Naive thymus-derived CD8-positive, alpha-beta T cell (primary cell): ENCODE measurements at regions not wholly inside any gene's neighbourhood (a gene's known extent, or its start where the extent isn't known, plus 50 kb on each side); places are given as distances from the start of the nearest gene placed in this dataset.

Experiments
- ATAC-seq, 2 donors: fragments of 150-1000 bp; cut with Tn5 transposase in 1 of 2; sonication (Bioruptor Pico), chemical (Tn5 transposase) in 1 of 2; 1 replicate in 1 of 2; 2 replicates in 1 of 2; pipeline ENCODE4 v1.10.0; 2021; ENCODE audit warnings: mild to moderate bottlenecking in 2 of 2, moderate library complexity in 2 of 2
- POLR2A ChIA-PET: fragments of 350-600 bp; sonication (Branson Sonifier 250); formaldehyde crosslinking; loops from one replicate; lab custom pipeline; 2021; ENCODE audit warnings: antibody characterized with exemption; lab: Charles Lee
- DNase-seq, 10 donors: peaks; one replicate each; pipeline versions ENCODE4 v3.0.0 to v3.0.0-alpha.2; 2020 to 2022
- H3K27ac Mint-ChIP-seq, 10 donors: one replicate each; pipeline ENCODE4 v1.8.0; 2020 to 2022; ENCODE audit warnings: mild to moderate bottlenecking in 10 of 10, mixed read lengths in 10 of 10, moderate library complexity in 4 of 10, inconsistent platforms in 1 of 10
- H3K27me3 Mint-ChIP-seq, 5 donors: one replicate each; pipeline ENCODE4 v1.8.0; 2021 to 2022; ENCODE audit warnings: mixed read lengths in 5 of 5
- H3K36me3 Mint-ChIP-seq, 3 donors: one replicate each; pipeline ENCODE4 v1.8.0; 2020 to 2022; ENCODE audit warnings: mixed read lengths in 3 of 3, mild to moderate bottlenecking in 2 of 3, inconsistent platforms in 1 of 3
- H3K4me1 Mint-ChIP-seq, 4 donors: one replicate each; pipeline ENCODE4 v1.8.0; 2021 to 2022; ENCODE audit warnings: mixed read lengths in 4 of 4
- H3K4me3 Mint-ChIP-seq, 10 donors: one replicate each; pipeline ENCODE4 v1.8.0; 2020 to 2022; ENCODE audit warnings: mild to moderate bottlenecking in 10 of 10, mixed read lengths in 10 of 10, moderate library complexity in 6 of 10, inconsistent platforms in 1 of 10
- H3K9me3 Mint-ChIP-seq, 9 donors: one replicate each; pipeline ENCODE4 v1.8.0; 2020 to 2022; ENCODE audit warnings: mixed read lengths in 9 of 9, mild to moderate bottlenecking in 3 of 9, inconsistent platforms in 1 of 9, moderate library complexity in 1 of 9

- Mint-ChIP-seq H3K27ac (no peak overlapping the region), H3K4me1 (no peaks in the 10 kb centered on the region), H3K9me3 (no peaks in the 10 kb centered on the region), H3K4me3 (no peak overlapping the region), H3K36me3 (no peaks in the 10 kb centered on the region), H3K27me3 (peaks cover 4 to 21% (median 5%) of the 10 kb centered on the region in 5 donors)
- DNase-seq (no peak), ATAC-seq (no peak)
- POLR2A ChIA-PET, result no interaction called here
These were observed 327.0 kb downstream of the SEC23A start for GRCh38 chr14:38775986-38776385.

- DNase-seq, result no peak
- no peak overlapping the region for H3K4me3 Mint-ChIP-seq
- H3K4me1 Mint-ChIP-seq, result no peaks in the 10 kb centered on the region
These were observed 328.9 kb downstream of the SEC23A start for GRCh38 chr14:38774162-38774561.

GRCh38 chr14:38770251-38770650 lies 332.8 kb downstream of the SEC23A start:
- H3K9me3 Mint-ChIP-seq, result peaks cover 0 to 17% (median 8%) of the 10 kb centered on the region in 9 donors
- H3K36me3 Mint-ChIP-seq, result peaks cover 0 to 4% (median 0%) of the 10 kb centered on the region in 3 donors
- DNase-seq (no peak), ATAC-seq (no peak)
- peaks cover 0 to 7% (median 3%) of the 10 kb centered on the region in 5 donors for H3K27me3 Mint-ChIP-seq
- H3K27ac Mint-ChIP-seq, result no peak overlapping the region
- no peaks in the 10 kb centered on the region for H3K4me1 Mint-ChIP-seq
- POLR2A ChIA-PET, result no interaction called here
- no peak overlapping the region for H3K4me3 Mint-ChIP-seq

More at GRCh38 chr14:38774162-38774561, 328.9 kb downstream of the SEC23A start:
- Mint-ChIP-seq H3K9me3 (no peaks in the 10 kb centered on the region), H3K27me3 (peaks cover 4 to 21% (median 5%) of the 10 kb centered on the region in 5 donors), H3K27ac (no peak overlapping the region), H3K36me3 (no peaks in the 10 kb centered on the region)
- POLR2A ChIA-PET, result no interaction called here
- ATAC-seq, result no peak

GRCh38 chr14:38762845-38763244 lies 340.2 kb downstream of the SEC23A start:
- H3K4me1 Mint-ChIP-seq, result no peaks in the 10 kb centered on the region
- no peak overlapping the region for H3K27ac Mint-ChIP-seq
- no peak overlapping the region for H3K4me3 Mint-ChIP-seq
- peaks cover 0 to 7% (median 0%) of the 10 kb centered on the region in 3 donors for H3K36me3 Mint-ChIP-seq
- DNase-seq (no peak), ATAC-seq (no peak)
- POLR2A ChIA-PET, result no interaction called here
- H3K27me3 Mint-ChIP-seq, result peaks cover 0 to 13% (median 1%) of the 10 kb centered on the region in 5 donors
- peaks cover 0 to 21% (median 10%) of the 10 kb centered on the region in 9 donors for H3K9me3 Mint-ChIP-seq

- Mint-ChIP-seq H3K27ac (no peak overlapping the region), H3K4me1 (no peaks in the 10 kb centered on the region), H3K36me3 (peaks cover 0 to 7% (median 0%) of the 10 kb centered on the region in 3 donors), H3K9me3 (peaks cover 0 to 20% (median 9%) of the 10 kb centered on the region in 9 donors), H3K27me3 (peaks cover 0 to 13% (median 1%) of the 10 kb centered on the region in 5 donors), H3K4me3 (no peak overlapping the region)
- POLR2A ChIA-PET, result no interaction called here
- no peak for DNase-seq
- no peak for ATAC-seq
These were observed 340.6 kb downstream of the SEC23A start for GRCh38 chr14:38762426-38762825.

GRCh38 chr14:38761033-38761432 lies 342.0 kb downstream of the SEC23A start:
- H3K27me3 Mint-ChIP-seq, result peaks cover 0 to 13% (median 1%) of the 10 kb centered on the region in 5 donors
- H3K4me1 Mint-ChIP-seq, result no peaks in the 10 kb centered on the region
- H3K27ac Mint-ChIP-seq, result no peak overlapping the region
- POLR2A ChIA-PET, result no interaction called here
- DNase-seq (no peak), ATAC-seq (no peak)
- H3K4me3 Mint-ChIP-seq, result no peak overlapping the region
- H3K9me3 Mint-ChIP-seq, result peaks cover 0 to 10% (median 7%) of the 10 kb centered on the region in 9 donors
- peaks cover 0 to 7% (median 0%) of the 10 kb centered on the region in 3 donors for H3K36me3 Mint-ChIP-seq

GRCh38 chr14:38758661-38759060 lies 344.4 kb downstream of the SEC23A start:
- ATAC-seq, result no peak
- no peaks in the 10 kb centered on the region for H3K36me3 Mint-ChIP-seq
- DNase-seq, result no peak
- H3K9me3 Mint-ChIP-seq, result peaks cover 0 to 9% (median 2%) of the 10 kb centered on the region in 9 donors
- H3K4me3 Mint-ChIP-seq, result no peak overlapping the region
- H3K4me1 Mint-ChIP-seq, result no peaks in the 10 kb centered on the region
- no peak overlapping the region for H3K27ac Mint-ChIP-seq
- H3K27me3 Mint-ChIP-seq, result peaks cover 0 to 8% (median 3%) of the 10 kb centered on the region in 5 donors
- POLR2A ChIA-PET, result no interaction called here

- no peaks in the 10 kb centered on the region for H3K36me3 Mint-ChIP-seq
- H3K27ac Mint-ChIP-seq, result no peak overlapping the region
- H3K9me3 Mint-ChIP-seq, result peaks cover 0 to 9% (median 0%) of the 10 kb centered on the region in 9 donors
- ATAC-seq (no peak), DNase-seq (no peak)
- POLR2A ChIA-PET, result no interaction called here
- H3K4me3 Mint-ChIP-seq, result no peak overlapping the region
- H3K27me3 Mint-ChIP-seq, result peaks cover 0 to 8% (median 3%) of the 10 kb centered on the region in 5 donors
- no peaks in the 10 kb centered on the region for H3K4me1 Mint-ChIP-seq
These were observed 348.0 kb downstream of the SEC23A start for GRCh38 chr14:38755036-38755435.

GRCh38 chr14:38752750-38753149 lies 350.3 kb downstream of the SEC23A start:
- Mint-ChIP-seq H3K27ac (no peak overlapping the region), H3K27me3 (peaks cover 0 to 3% (median 3%) of the 10 kb centered on the region in 5 donors), H3K36me3 (no peaks in the 10 kb centered on the region), H3K4me1 (no peaks in the 10 kb centered on the region), H3K4me3 (no peak overlapping the region), H3K9me3 (peaks cover 0 to 9% (median 2%) of the 10 kb centered on the region in 9 donors)
- POLR2A ChIA-PET, result no interaction called here
- ATAC-seq, result no peak
- DNase-seq, result no peak

GRCh38 chr14:38752341-38752740 lies 350.7 kb downstream of the SEC23A start:
- Mint-ChIP-seq H3K9me3 (peaks cover 0 to 9% (median 2%) of the 10 kb centered on the region in 9 donors), H3K27ac (no peak overlapping the region), H3K27me3 (peaks cover 0 to 3% (median 3%) of the 10 kb centered on the region in 5 donors), H3K4me1 (no peaks in the 10 kb centered on the region), H3K4me3 (no peak overlapping the region), H3K36me3 (no peaks in the 10 kb centered on the region)
- DNase-seq (no peak), ATAC-seq (no peak)
- POLR2A ChIA-PET, result no interaction called here

GRCh38 chr14:38751459-38751858 lies 351.6 kb downstream of the SEC23A start:
- peaks cover 0 to 3% (median 2%) of the 10 kb centered on the region in 5 donors for H3K27me3 Mint-ChIP-seq
- POLR2A ChIA-PET, result no interaction called here
- no peaks in the 10 kb centered on the region for H3K36me3 Mint-ChIP-seq
- peaks cover 0 to 9% (median 2%) of the 10 kb centered on the region in 9 donors for H3K9me3 Mint-ChIP-seq
- H3K27ac Mint-ChIP-seq, result no peak overlapping the region
- H3K4me1 Mint-ChIP-seq, result no peaks in the 10 kb centered on the region
- no peak for ATAC-seq
- H3K4me3 Mint-ChIP-seq, result no peak overlapping the region
- DNase-seq, result no peak

GRCh38 chr14:38749936-38750335 lies 353.1 kb downstream of the SEC23A start:
- no peaks in the 10 kb centered on the region for H3K4me1 Mint-ChIP-seq
- H3K9me3 Mint-ChIP-seq, result peaks cover 0 to 7% (median 2%) of the 10 kb centered on the region in 9 donors
- H3K27me3 Mint-ChIP-seq, result peaks cover 0 to 3% (median 0%) of the 10 kb centered on the region in 5 donors
- H3K4me3 Mint-ChIP-seq, result no peak overlapping the region
- ATAC-seq (no peak), DNase-seq (no peak)
- POLR2A ChIA-PET, result no interaction called here
- no peak overlapping the region for H3K27ac Mint-ChIP-seq
- H3K36me3 Mint-ChIP-seq, result no peaks in the 10 kb centered on the region

GRCh38 chr14:38745861-38746260 lies 357.2 kb downstream of the SEC23A start:
- DNase-seq (no peak), ATAC-seq (no peak)
- Mint-ChIP-seq H3K27ac (no peak overlapping the region), H3K9me3 (peaks cover 0 to 3% (median 0%) of the 10 kb centered on the region in 9 donors), H3K4me1 (no peaks in the 10 kb centered on the region), H3K27me3 (peaks cover 0 to 10% (median 0%) of the 10 kb centered on the region in 5 donors), H3K4me3 (no peak overlapping the region), H3K36me3 (no peaks in the 10 kb centered on the region)
- POLR2A ChIA-PET, result no interaction called here
